HG03097 (cell line): ENCODE measurements at regions not wholly inside any gene's neighbourhood (a gene's known extent, or its start where the extent isn't known, plus 50 kb on each side); places are given as distances from the start of the nearest gene placed in this dataset.

Experiments
- ATAC-seq: cut with Tn5 transposase; IDR thresholded peaks from one replicate; pipeline ENCODE4 v1.9.1; 2021; ENCODE audit not compliant: unreplicated experiment, low FRiP score

- no peak for ATAC-seq
Measured at GRCh38 chr2:242020196-242021004, 150.9 kb downstream of the RTP5 start.

- no peak for ATAC-seq
Measured at GRCh38 chr2:242022550-242023290, 153.2 kb downstream of the RTP5 start.

- no peak for ATAC-seq
Measured at GRCh38 chr2:242024751-242025355, 155.3 kb downstream of the RTP5 start.

- ATAC-seq = no peak
Measured at GRCh38 chr2:242027676-242028450, 158.3 kb downstream of the RTP5 start.

- ATAC-seq = no peak
Measured at GRCh38 chr2:242029422-242030225, 160.1 kb downstream of the RTP5 start.

GRCh38 chr2:242030226-242030575, 160.7 kb downstream of the RTP5 start:
- ATAC-seq = no peak

GRCh38 chr2:242030858-242031257, 161.3 kb downstream of the RTP5 start:
- ATAC-seq = no peak

GRCh38 chr2:242031481-242032019, 162.0 kb downstream of the RTP5 start:
- no peak for ATAC-seq

- no peak for ATAC-seq
Measured at GRCh38 chr2:242032780-242033656, 163.5 kb downstream of the RTP5 start.

- ATAC-seq = no peak
Measured at GRCh38 chr2:242034138-242034537, 164.6 kb downstream of the RTP5 start.

- no peak for ATAC-seq
Measured at GRCh38 chr2:242034996-242035814, 165.7 kb downstream of the RTP5 start.

GRCh38 chr2:242035858-242036652, 166.5 kb downstream of the RTP5 start:
- ATAC-seq = no peak

GRCh38 chr2:242036653-242036950, 167.1 kb downstream of the RTP5 start:
- no peak for ATAC-seq

- ATAC-seq = no peak
Measured at GRCh38 chr2:242038166-242038927, 168.8 kb downstream of the RTP5 start.

GRCh38 chr2:242038928-242039341, 169.4 kb downstream of the RTP5 start:
- no peak for ATAC-seq

- ATAC-seq = no peak
Measured at GRCh38 chr2:242040303-242040655, 170.8 kb downstream of the RTP5 start.

GRCh38 chr2:242040681-242041080, 171.2 kb downstream of the RTP5 start:
- no peak for ATAC-seq
